OCI-LY3 (cell line): ENCODE measurements at regions not wholly inside any gene's neighbourhood (a gene's known extent, or its start where the extent isn't known, plus 50 kb on each side); places are given as distances from the start of the nearest gene placed in this dataset.
"Not testable (repeated sequence)": the region's sequence is repeated elsewhere in the genome, so short reads cannot be mapped to it uniquely, and the experiment has no call there.

Experiments
- H2AFZ ChIP-seq: fragments of 200-600, 300-600 bp; shearing (Covaris generic); 2 replicates; pipeline ENCODE4 v1.6.0; 2014; ENCODE audit warnings: antibody characterized with exemption, low read depth, low read length
- H3K27ac ChIP-seq: fragments of 200-600, 300-600 bp; sonication (generic); 2 replicates; pipeline ENCODE4 v1.5.1; 2014; ENCODE audit warnings: mild to moderate bottlenecking, low read length, moderate library complexity, mixed read lengths
- H3K27me3 ChIP-seq: fragments of 200-600, 300-600 bp; sonication (generic); 2 replicates; pipeline ENCODE4 v1.6.1; 2014; ENCODE audit warnings: low read depth, low read length, mixed read lengths
- H3K36me3 ChIP-seq: fragments of 200-600, 300-600 bp; sonication (generic); replicated peaks from 2 replicates; pipeline ENCODE3; 2014; ENCODE audit warnings: low read depth, low read length, mixed read lengths
- H3K4me1 ChIP-seq: fragments of 300-600, 200-600 bp; sonication (generic); 2 replicates; pipeline ENCODE4 v1.6.1; 2014; ENCODE audit warnings: low read length, mixed read lengths
- H3K4me2 ChIP-seq: fragments of 200-600, 300-600 bp; sonication (generic); 2 replicates; pipeline ENCODE4 v1.6.1; 2014; ENCODE audit warnings: low read length, mixed read lengths
- H3K4me3 ChIP-seq: fragments of 300-600, 200-600 bp; sonication (generic); 2 replicates; pipeline ENCODE4 v1.5.1; 2014; ENCODE audit warnings: antibody characterized with exemption, mild to moderate bottlenecking, low read length, moderate library complexity
- H3K79me2 ChIP-seq: fragments of 300-600, 200-600 bp; shearing (Covaris generic); 2 replicates; pipeline ENCODE4 v1.6.1; 2014; ENCODE audit warnings: mild to moderate bottlenecking, low read length, mixed read lengths
- H3K9ac ChIP-seq: fragments of 300-600, 200-600 bp; shearing (Covaris generic); 2 replicates; pipeline ENCODE4 v1.6.0; 2014; ENCODE audit warnings: mild to moderate bottlenecking, low read length, moderate library complexity
- H3K9me3 ChIP-seq: fragments of 200-600, 300-600 bp; shearing (Covaris generic); 2 replicates; pipeline ENCODE4 v1.6.1; 2014; ENCODE audit warnings: low read length, mixed read lengths; ENCODE audit not compliant: insufficient read depth
- H4K20me1 ChIP-seq: fragments of 200-600, 300-600 bp; sonication (generic); 2 replicates; pipeline ENCODE4 v1.6.1; 2016; ENCODE audit warnings: low read length, mixed read lengths; ENCODE audit not compliant: insufficient read depth
- EZH2phosphoT487 ChIP-seq: fragments of 200-600 bp; shearing (Covaris generic); IDR thresholded peaks from 2 replicates; pipeline ENCODE4 v1.6.1; 2018; ENCODE audit warnings: antibody characterized with exemption, mixed run types, low read depth
- TF ChIP-seq, protein P1 (sequence below): fragments of 200-600, 300-600 bp; sonication (generic); IDR thresholded peaks from 2 replicates; pipeline ENCODE4 v1.5.1; 2014; ENCODE audit warnings: antibody characterized with exemption, low read length, low read depth

DNA sequence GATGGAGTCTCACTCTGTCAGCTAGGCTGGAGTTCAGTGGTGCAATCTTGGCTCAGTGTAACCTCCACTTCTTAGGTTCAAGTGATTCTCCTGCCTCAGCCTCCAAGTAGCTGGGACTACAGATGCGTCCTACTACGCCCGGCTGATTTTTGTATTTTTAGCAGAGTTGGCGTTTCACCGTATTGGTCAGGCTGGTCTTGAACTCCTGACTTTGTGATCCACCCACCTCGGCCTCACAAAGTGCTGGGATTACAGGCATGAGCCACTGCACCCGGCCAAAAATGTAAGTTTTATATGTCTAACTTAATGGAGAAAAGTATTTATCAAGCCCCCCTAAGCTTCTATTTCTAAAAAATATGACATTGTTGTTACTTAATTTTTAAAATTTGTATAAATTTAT is 98.2 kb upstream of the RIOK2 start:
- H3K4me1 ChIP-seq: no peaks in the 10 kb centered on the region
- no peaks in the 10 kb centered on the region for H4K20me1 ChIP-seq
- no peak overlapping the region for H3K4me2 ChIP-seq
- no peak overlapping the region for H2AFZ ChIP-seq
- no peaks in the 10 kb centered on the region for H3K79me2 ChIP-seq
- TF ChIP-seq, protein P1, sequence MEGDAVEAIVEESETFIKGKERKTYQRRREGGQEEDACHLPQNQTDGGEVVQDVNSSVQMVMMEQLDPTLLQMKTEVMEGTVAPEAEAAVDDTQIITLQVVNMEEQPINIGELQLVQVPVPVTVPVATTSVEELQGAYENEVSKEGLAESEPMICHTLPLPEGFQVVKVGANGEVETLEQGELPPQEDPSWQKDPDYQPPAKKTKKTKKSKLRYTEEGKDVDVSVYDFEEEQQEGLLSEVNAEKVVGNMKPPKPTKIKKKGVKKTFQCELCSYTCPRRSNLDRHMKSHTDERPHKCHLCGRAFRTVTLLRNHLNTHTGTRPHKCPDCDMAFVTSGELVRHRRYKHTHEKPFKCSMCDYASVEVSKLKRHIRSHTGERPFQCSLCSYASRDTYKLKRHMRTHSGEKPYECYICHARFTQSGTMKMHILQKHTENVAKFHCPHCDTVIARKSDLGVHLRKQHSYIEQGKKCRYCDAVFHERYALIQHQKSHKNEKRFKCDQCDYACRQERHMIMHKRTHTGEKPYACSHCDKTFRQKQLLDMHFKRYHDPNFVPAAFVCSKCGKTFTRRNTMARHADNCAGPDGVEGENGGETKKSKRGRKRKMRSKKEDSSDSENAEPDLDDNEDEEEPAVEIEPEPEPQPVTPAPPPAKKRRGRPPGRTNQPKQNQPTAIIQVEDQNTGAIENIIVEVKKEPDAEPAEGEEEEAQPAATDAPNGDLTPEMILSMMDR: no peak
- TF ChIP-seq EZH2phosphoT487: no peak
- H3K27me3 ChIP-seq: no peaks in the 10 kb centered on the region
- H3K9ac ChIP-seq: no peak overlapping the region
- no peak overlapping the region for H3K27ac ChIP-seq
- H3K36me3 ChIP-seq: no peaks in the 10 kb centered on the region
- H3K9me3 ChIP-seq: no peaks in the 10 kb centered on the region
- H3K4me3 ChIP-seq: no peak overlapping the region

DNA sequence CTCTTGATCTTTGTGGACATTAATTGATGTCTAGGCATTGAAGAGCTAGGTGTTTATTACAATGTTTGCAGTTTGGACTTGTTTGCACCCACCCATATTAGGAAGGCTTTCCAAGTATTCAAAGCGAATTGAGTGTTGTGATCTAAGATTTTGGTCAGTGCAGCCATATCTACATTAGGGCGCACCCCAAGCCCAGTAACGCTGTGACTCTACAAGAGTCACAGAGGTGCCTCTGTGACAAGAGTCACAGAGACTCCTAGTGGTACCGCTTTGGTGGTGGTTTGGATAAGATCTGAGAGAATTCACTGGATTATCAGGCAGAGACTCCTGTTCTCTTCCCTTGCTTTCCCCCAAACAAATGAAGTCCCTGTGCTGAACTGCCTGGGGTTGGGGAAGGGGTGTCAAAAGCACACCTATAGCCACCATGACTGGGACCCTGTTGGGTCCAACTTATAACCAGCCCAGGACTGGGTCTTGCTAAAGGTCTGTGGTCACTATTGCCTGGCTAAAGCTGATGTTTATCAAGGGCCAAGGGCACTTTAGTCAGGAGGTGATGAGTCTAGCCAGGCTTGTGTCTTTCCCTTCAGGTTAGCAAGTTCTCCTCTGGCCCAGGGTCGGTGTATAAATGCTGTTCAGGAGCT is 114.1 kb upstream of the RIOK2 start:
- H3K27me3 ChIP-seq: no peaks in the 10 kb centered on the region
- no peak overlapping the region for H3K4me3 ChIP-seq
- H3K79me2 ChIP-seq: no peaks in the 10 kb centered on the region
- no peak overlapping the region for H2AFZ ChIP-seq
- H3K9me3 ChIP-seq: no peaks in the 10 kb centered on the region
- no peaks in the 10 kb centered on the region for H3K4me1 ChIP-seq
- no peak overlapping the region for H3K4me2 ChIP-seq
- H3K9ac ChIP-seq: no peak overlapping the region
- H4K20me1 ChIP-seq: no peaks in the 10 kb centered on the region
- H3K27ac ChIP-seq: no peak overlapping the region
- no peak for TF ChIP-seq EZH2phosphoT487
- TF ChIP-seq, protein P1: peak; percentile 74
- H3K36me3 ChIP-seq: no peaks in the 10 kb centered on the region

GRCh38 chr5:97297704-97298091 is 114.7 kb upstream of the RIOK2 start:
- no peak for TF ChIP-seq EZH2phosphoT487
- TF ChIP-seq, protein P1: no peak
- H3K4me3 ChIP-seq: no peak overlapping the region
- H3K36me3 ChIP-seq: no peaks in the 10 kb centered on the region
- no peak overlapping the region for H3K9ac ChIP-seq
- no peaks in the 10 kb centered on the region for H3K27me3 ChIP-seq
- no peaks in the 10 kb centered on the region for H3K9me3 ChIP-seq
- no peak overlapping the region for H2AFZ ChIP-seq
- no peaks in the 10 kb centered on the region for H3K79me2 ChIP-seq
- H4K20me1 ChIP-seq: no peaks in the 10 kb centered on the region
- no peaks in the 10 kb centered on the region for H3K4me1 ChIP-seq
- H3K27ac ChIP-seq: no peak overlapping the region
- no peak overlapping the region for H3K4me2 ChIP-seq

DNA sequence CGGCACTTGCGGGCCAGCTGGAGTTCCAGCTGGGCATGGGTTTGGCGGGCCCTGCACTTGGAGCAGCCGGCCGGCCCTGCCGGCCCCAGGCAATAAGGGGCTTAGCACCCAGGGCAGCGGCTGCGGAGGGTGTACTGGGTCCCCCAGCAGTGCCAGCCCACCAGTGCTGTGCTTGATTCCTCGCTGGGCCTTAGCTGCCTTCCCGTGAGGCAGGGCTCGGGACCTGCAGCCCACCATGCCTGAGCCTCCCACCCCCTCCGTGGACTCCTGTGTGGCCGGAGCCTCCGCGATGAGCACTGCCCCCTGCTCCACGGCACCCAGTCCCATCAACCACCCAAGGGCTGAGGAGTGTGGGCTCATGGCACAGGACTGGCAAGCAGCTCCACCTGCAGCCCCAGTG is 118.1 kb upstream of the RIOK2 start:
- H3K4me2 ChIP-seq, H3K27me3 ChIP-seq, H3K4me1 ChIP-seq, H3K36me3 ChIP-seq, H3K27ac ChIP-seq, H3K79me2 ChIP-seq, H3K4me3 ChIP-seq, H2AFZ ChIP-seq, H3K9me3 ChIP-seq, H3K9ac ChIP-seq, H4K20me1 ChIP-seq: not testable (repeated sequence)
